ENCODE measurements at regions not wholly inside any gene's neighbourhood (a gene's known extent, or its start where the extent isn't known, plus 50 kb on each side); places are given as distances from the start of the nearest gene placed in this dataset.
"Not testable (repeated sequence)": the region's sequence is repeated elsewhere in the genome, so short reads cannot be mapped to it uniquely, and the experiment has no call there.

DNA sequence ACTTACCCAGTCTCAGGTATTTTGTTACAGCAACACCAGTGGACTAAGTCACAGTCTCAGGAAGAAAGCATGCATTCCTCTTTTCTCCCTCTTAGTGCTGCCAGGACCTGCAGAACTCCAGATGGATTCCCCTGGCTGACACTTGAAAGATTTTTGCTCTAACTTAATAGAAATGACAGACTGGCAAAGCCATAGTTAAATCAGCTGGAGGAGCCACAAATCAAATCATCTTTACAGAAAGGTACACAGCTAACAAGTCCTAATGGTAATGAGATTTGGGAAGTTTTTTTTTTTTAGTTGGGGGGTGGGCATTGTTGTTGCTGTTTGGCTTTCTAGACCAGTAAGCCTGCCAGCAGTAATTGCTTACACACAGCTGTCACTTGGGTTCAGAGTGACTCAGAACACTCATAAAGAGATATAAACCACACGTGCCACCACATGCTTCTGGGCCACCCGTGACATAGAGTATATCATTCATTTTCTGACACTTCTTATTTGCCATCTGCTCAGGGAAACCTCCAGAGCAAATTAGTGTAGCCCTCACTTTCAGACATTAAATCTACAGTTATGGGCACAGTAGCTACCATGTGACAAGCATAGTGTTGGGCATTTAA, 72.4 kb downstream of the FH start:
- DNase-seq (ENCODE audit: low read depth, low spot score) = no peak
- TF ChIP-seq, protein P1, sequence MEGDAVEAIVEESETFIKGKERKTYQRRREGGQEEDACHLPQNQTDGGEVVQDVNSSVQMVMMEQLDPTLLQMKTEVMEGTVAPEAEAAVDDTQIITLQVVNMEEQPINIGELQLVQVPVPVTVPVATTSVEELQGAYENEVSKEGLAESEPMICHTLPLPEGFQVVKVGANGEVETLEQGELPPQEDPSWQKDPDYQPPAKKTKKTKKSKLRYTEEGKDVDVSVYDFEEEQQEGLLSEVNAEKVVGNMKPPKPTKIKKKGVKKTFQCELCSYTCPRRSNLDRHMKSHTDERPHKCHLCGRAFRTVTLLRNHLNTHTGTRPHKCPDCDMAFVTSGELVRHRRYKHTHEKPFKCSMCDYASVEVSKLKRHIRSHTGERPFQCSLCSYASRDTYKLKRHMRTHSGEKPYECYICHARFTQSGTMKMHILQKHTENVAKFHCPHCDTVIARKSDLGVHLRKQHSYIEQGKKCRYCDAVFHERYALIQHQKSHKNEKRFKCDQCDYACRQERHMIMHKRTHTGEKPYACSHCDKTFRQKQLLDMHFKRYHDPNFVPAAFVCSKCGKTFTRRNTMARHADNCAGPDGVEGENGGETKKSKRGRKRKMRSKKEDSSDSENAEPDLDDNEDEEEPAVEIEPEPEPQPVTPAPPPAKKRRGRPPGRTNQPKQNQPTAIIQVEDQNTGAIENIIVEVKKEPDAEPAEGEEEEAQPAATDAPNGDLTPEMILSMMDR (IDR thresholded peaks at IDR 0.05; ENCODE audit: insufficient read depth, low read length, missing control alignments) = no peak
- CTCF ChIA-PET = interaction anchor here (1.0 kb wide), 1 partner anchor 39 kb away, joined by 3 read pairs; no protein-coding TSS in a partner anchor
- H3K4me3 ChIP-seq (ENCODE audit: low read depth, low read length) = no peak overlapping the region
- POLR2A ChIA-PET = no interaction called here

DNA sequence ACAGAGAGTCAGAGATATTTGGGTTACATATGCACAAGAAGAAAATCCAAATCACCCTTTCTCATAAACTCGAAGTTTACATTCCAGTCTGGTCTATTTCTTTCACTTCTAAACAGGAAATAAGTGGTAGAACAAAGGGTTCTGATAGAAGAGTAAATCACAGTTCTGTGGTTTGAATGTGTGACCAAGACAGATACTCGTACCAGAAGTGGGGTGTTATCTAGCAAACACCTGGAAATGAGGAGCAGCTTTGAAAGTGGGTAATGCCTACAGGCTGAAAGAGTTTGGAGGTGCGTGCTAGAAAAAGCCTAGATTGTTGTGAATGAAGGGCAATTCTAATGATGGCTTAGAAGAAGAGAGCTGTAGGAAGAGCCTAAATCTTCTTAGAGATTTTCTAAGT, 74.7 kb downstream of the FH start:
- ChIA-PET CTCF (no interaction called here), POLR2A (no interaction called here)
- H3K4me3 ChIP-seq (ENCODE audit: low read depth, low read length) = no peak overlapping the region
- DNase-seq (ENCODE audit: low read depth, low spot score) = no peak
- TF ChIP-seq, protein P1 (IDR thresholded peaks at IDR 0.05; ENCODE audit: insufficient read depth, low read length, missing control alignments) = no peak

DNA sequence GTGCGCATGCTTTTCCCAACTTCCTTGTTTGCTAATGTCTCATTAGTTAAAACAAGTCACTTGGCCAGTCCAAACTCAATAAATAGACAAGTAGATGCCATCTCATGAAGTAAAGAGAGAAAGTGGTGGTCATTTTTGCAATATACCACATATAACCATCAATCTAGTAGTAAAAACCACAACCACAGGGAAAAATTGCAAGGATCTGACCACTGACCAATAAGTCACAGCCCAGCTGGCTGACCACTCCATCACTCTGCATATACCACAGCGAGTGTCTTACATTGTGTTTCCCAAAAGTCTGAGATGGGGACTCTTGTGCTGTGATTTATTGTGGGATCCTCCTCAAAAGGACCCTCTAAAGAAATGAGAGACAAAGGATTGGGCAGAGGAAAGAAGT, 76.0 kb downstream of the FH start:
- ChIA-PET POLR2A (no interaction called here), CTCF (no interaction called here)
- TF ChIP-seq, protein P1 (IDR thresholded peaks at IDR 0.05; ENCODE audit: insufficient read depth, low read length, missing control alignments) = no peak
- DNase-seq (ENCODE audit: low read depth, low spot score) = no peak
- no peak overlapping the region for H3K4me3 ChIP-seq (ENCODE audit: low read depth, low read length)

DNA sequence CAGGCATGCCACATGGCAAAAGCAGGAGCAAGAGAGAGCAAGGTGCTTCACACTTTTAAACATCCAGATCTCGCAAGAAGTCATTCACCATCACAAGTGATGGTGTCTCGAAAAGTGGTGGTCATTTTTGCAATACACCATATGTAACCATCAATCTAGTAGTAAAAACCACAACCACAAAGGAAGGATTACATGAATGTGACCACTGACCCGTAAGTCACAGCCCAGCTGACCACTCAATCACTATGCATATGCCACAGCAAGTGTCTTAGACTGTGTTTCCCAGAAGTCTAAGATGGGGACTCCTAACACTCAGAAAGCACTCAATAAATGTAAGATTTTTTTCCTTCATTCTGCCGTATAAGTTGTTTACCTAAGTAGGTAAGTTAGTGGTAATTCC, 76.9 kb downstream of the FH start:
- POLR2A ChIA-PET = no interaction called here
- no peak overlapping the region for H3K4me3 ChIP-seq (ENCODE audit: low read depth, low read length)
- TF ChIP-seq, protein P1 (IDR thresholded peaks at IDR 0.05; ENCODE audit: insufficient read depth, low read length, missing control alignments) = no peak
- CTCF ChIA-PET = no interaction called here
- DNase-seq (ENCODE audit: low read depth, low spot score) = no peak

DNA sequence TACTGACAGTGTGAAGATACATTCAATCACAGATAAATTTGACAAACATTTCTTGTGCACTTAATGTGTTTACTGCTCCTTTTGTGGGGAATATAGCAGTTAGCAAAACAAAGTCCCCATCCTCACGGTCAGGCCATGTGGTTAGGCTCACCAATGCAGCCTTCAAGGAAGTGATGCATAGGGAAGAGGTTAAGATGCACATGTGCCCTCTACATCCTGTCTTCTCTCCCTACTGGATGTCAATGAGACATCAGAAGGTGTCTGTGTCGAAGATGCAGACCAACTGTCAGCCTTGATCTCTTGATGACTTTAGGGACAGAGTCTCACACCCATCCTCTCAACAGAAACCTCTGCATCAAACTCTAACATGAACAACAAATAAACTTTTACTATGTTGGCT, 78.7 kb downstream of the FH start:
- TF ChIP-seq, protein P1 (IDR thresholded peaks at IDR 0.05; ENCODE audit: insufficient read depth, low read length, missing control alignments) = no peak
- no peak for DNase-seq (ENCODE audit: low read depth, low spot score)
- CTCF ChIA-PET = no interaction called here
- no peak overlapping the region for H3K4me3 ChIP-seq (ENCODE audit: low read depth, low read length)
- POLR2A ChIA-PET = no interaction called here

DNA sequence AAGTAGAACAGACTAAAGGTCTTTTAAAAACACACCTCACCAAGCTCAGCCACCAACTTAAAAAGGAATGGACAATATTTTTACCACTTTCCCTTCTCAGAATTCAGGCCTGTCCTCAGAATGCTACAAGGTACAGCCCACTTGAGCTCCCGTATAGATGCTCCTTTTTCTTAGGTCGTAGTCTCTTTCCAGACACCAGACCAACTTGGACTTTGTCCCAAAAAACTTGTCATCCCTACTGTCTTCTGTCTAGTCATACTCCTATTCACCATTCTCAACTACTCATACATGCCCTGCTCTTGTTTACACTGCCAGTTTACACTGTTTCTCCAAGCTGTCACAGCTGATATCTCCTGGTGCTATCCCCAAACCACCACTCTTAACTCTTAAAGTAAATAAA, 80.9 kb downstream of the FH start:
- CTCF ChIA-PET; POLR2A ChIA-PET; DNase-seq (ENCODE audit: low read depth, low spot score); H3K4me3 ChIP-seq (ENCODE audit: low read depth, low read length): not testable (repeated sequence)

DNA sequence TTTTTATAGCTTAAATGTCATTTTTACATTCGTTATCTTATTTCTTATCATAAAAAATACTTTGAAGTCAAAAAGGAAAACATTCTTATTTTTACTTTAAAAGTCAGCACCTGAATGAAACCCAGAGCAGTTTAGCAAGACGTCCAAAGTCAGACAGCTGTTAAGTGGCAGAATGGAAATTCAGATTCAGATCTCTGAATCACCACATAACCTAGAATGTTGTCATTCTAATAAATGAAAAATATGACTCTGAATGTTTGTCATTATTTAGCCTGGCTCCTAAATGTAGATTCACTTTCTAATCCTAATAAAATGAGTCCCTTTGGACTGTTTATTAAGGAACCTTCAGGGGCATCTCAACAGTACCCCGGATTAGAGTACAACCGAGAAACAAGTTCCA, 75.2 kb upstream of the RGS7 start:
- ChIA-PET CTCF (no interaction called here), POLR2A (no interaction called here)
- no peak for DNase-seq (ENCODE audit: low read depth, low spot score)
- TF ChIP-seq, protein P1 (IDR thresholded peaks at IDR 0.05; ENCODE audit: insufficient read depth, low read length, missing control alignments) = no peak
- H3K4me3 ChIP-seq (ENCODE audit: low read depth, low read length) = no peak overlapping the region

DNA sequence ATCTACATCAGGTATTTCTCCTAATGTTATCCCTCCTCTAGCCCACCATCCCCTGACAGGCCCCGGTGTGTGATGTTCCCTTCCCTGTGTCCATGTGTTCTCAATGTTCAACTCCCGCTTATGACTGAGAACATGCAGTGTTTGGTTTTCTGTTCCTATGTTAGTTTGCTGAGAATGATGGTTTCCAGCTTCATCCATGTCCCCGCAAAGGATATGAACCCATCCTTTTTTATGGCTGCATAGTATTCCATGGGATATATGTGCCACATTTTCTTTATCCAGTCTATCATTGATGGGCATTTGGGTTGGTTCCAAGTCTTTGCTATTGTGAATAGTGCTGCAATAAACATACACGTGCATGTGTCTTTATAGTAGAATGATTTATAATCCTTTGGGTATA, 68.1 kb upstream of the RGS7 start:
- H3K4me3 ChIP-seq (ENCODE audit: low read depth, low read length); DNase-seq (ENCODE audit: low read depth, low spot score); CTCF ChIA-PET; POLR2A ChIA-PET: not testable (repeated sequence)

Data from AG04449 (cell line).